Breast epithelium (tissue), 4 donors: ENCODE measurements at regions not wholly inside any gene's neighbourhood (a gene's known extent, or its start where the extent isn't known, plus 50 kb on each side); places are given as distances from the start of the nearest gene placed in this dataset.

Experiments
- DNase-seq, 2 donors: peaks; one replicate each; pipeline ENCODE4 v3.0.0-alpha.2; 2019; ENCODE audit warnings: low spot score in 2 of 2
- H3K27ac ChIP-seq, 2 donors: fragments of 200-600 bp; sonication (generic) in 1 of 2; one replicate each; pipeline ENCODE4 v1.5.1; 2016 to 2019; ENCODE audit warnings: mild to moderate bottlenecking in 1 of 2
- H3K27me3 ChIP-seq, 2 donors: fragments of 200-600 bp; sonication (generic) in 1 of 2; one replicate each; pipeline versions ENCODE4 v1.5.1 to v1.6.0; 2017 to 2019; ENCODE audit warnings: control low read depth in 1 of 2, mild to moderate bottlenecking in 1 of 2
- H3K36me3 ChIP-seq: fragments of 200-600 bp; one replicate; pipeline ENCODE4 v1.5.1; 2019
- H3K4me1 ChIP-seq, 2 donors: fragments of 200-600 bp; sonication (generic); one replicate each; pipeline ENCODE4 v1.5.1; 2016 to 2019; ENCODE audit warnings: control low read depth in 1 of 2
- H3K4me3 ChIP-seq, 3 donors: fragments of 200-600 bp; sonication (generic); 1 replicate in 2 of 3; 2 replicates in 1 of 3; pipeline ENCODE4 v1.5.1; 2016 to 2019; ENCODE audit warnings: mild to moderate bottlenecking in 3 of 3, moderate library complexity in 2 of 3
- H3K9me3 ChIP-seq, 2 donors: fragments of 200-600 bp; sonication (generic) in 1 of 2; one replicate each; pipeline ENCODE4 v1.5.1; 2016 to 2019; ENCODE audit warnings: control low read depth in 1 of 2
- POLR2A ChIP-seq: fragments of 450-650 bp; IDR thresholded peaks from one replicate; pipeline ENCODE4 v1.6.1; 2016; ENCODE audit warnings: antibody characterized with exemption, mild to moderate bottlenecking, moderate library complexity
- POLR2AphosphoS5 ChIP-seq, 3 donors: sonication (generic); formaldehyde crosslinking; IDR thresholded peaks; one replicate each; pipeline ENCODE4 v1.6.1; 2017; ENCODE audit warnings: antibody characterized with exemption in 3 of 3
- intact Hi-C: fragments of 100-400 bp; cut with DNase I; formaldehyde crosslinking; loops from one replicate; pipeline ENCODE4 v1.15.1; 2023; ENCODE audit warnings: low total_unique reads
- TF ChIP-seq, protein P1 (sequence below), 3 donors: fragments of 450-650 bp; IDR thresholded peaks; one replicate each; pipeline ENCODE4 v1.5.1; 2016 to 2017; ENCODE audit warnings: antibody characterized with exemption in 3 of 3, mild to moderate bottlenecking in 3 of 3, moderate library complexity in 3 of 3

DNA sequence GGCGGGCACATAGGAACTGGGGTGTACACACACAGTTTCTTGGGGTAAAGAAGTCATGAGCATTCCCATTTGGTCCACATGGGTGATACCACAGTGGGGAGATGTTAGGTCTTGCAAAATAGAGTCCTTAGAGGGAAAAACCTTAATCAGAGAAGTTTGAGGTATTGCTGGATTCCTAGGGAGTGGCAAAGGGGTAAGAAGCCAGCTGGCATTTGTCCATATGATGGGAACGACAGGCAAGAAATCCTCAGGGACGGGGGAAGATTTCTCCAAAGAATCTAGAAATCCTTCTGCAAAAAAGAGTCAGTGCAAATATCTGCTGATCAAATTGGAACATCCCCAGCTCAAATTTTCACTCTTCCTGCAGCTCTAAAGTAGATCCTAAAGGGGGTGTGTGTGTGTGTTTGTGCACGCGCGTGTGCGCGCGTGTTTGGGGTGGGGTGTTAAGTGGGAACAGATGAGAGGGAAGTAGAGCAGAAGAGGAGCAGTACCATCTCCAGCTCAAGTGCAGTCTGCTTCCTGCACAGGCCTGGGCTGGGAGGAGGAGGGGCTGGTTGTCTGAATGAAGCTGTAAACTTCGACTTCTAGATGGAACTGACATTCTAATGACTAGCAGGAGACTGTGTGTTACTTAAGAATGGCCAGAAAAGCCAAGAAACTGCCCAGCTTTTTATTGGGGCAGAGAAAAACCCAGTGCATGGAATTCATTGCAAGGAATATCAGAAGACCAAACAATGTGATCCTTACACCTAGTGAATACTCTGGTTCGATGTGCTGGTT, 168.0 kb downstream of the SPP2 start:
- no peaks in the 10 kb centered on the region for H3K36me3 ChIP-seq
- TF ChIP-seq, protein P1, sequence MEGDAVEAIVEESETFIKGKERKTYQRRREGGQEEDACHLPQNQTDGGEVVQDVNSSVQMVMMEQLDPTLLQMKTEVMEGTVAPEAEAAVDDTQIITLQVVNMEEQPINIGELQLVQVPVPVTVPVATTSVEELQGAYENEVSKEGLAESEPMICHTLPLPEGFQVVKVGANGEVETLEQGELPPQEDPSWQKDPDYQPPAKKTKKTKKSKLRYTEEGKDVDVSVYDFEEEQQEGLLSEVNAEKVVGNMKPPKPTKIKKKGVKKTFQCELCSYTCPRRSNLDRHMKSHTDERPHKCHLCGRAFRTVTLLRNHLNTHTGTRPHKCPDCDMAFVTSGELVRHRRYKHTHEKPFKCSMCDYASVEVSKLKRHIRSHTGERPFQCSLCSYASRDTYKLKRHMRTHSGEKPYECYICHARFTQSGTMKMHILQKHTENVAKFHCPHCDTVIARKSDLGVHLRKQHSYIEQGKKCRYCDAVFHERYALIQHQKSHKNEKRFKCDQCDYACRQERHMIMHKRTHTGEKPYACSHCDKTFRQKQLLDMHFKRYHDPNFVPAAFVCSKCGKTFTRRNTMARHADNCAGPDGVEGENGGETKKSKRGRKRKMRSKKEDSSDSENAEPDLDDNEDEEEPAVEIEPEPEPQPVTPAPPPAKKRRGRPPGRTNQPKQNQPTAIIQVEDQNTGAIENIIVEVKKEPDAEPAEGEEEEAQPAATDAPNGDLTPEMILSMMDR (IDR thresholded peaks at IDR 0.05), result no peak
- TF ChIP-seq POLR2AphosphoS5 (IDR thresholded peaks at IDR 0.05) (no peak), POLR2A (no peak)
- no peak overlapping the region for H3K27ac ChIP-seq
- no peaks in the 10 kb centered on the region for H3K9me3 ChIP-seq
- no peaks in the 10 kb centered on the region for H3K4me1 ChIP-seq
- H3K27me3 ChIP-seq, result no peaks in the 10 kb centered on the region
- H3K4me3 ChIP-seq, result no peak overlapping the region
- intact Hi-C loops, result no loop called here
- DNase-seq, result no peak

DNA sequence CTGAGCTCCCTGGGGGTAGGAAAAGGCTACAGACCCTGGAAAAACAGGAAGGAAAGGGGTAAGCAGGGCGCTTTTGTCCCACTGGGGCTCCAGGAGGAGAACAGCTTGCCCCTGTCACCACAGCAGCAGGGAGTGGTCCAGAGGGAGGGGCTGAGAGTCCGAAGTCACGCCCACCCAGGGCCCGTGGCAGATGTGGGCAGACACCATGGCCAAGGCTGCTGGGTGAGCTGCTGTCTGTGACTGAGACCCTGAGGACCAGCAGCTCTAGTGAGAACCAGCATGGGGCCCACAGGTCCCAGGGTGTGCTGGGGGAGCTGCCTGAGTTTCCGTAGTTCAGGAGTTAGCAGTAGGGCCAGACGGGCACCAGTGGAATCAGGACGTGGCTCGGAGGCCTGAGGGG, 162.0 kb downstream of the SPP2 start:
- no peaks in the 10 kb centered on the region for H3K36me3 ChIP-seq
- no peaks in the 10 kb centered on the region for H3K9me3 ChIP-seq
- no peaks in the 10 kb centered on the region for H3K4me1 ChIP-seq
- no peak for DNase-seq
- no peak for TF ChIP-seq POLR2AphosphoS5 (IDR thresholded peaks at IDR 0.05)
- TF ChIP-seq, protein P1 (IDR thresholded peaks at IDR 0.05), result no peak
- TF ChIP-seq POLR2A, result no peak
- no peak overlapping the region for H3K4me3 ChIP-seq
- no peak overlapping the region for H3K27ac ChIP-seq
- intact Hi-C loops, result no loop called here
- H3K27me3 ChIP-seq, result no peaks in the 10 kb centered on the region

DNA sequence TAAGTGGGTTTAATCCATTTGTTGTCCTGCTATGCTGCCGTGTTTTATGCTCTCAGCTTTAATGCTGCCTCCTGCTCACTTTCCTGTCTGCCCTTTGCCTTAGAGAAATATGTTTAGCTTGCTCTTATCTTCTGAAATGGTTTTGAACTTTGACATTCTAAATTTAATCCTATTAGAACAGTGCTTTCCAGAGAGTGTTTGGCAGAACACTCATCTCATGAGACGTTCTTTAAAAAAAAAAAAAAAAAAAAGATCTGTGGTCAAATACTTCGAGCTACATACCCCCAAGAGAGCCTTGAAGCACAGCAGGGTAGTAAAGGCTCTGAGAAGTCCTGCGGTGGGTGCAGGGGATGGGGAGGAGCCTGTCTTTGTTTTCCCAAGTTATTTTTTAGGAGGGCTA, 161.3 kb downstream of the SPP2 start:
- H3K36me3 ChIP-seq, result no peaks in the 10 kb centered on the region
- H3K4me1 ChIP-seq, result no peaks in the 10 kb centered on the region
- H3K4me3 ChIP-seq, result no peak overlapping the region
- H3K27ac ChIP-seq, result no peak overlapping the region
- no peaks in the 10 kb centered on the region for H3K27me3 ChIP-seq
- H3K9me3 ChIP-seq, result peaks cover 0 to 2% of the 10 kb centered on the region in 2 donors
- TF ChIP-seq POLR2AphosphoS5 (IDR thresholded peaks at IDR 0.05), result no peak
- no peak for TF ChIP-seq POLR2A
- TF ChIP-seq, protein P1 (IDR thresholded peaks at IDR 0.05), result no peak
- intact Hi-C loops, result no loop called here
- no peak for DNase-seq

DNA sequence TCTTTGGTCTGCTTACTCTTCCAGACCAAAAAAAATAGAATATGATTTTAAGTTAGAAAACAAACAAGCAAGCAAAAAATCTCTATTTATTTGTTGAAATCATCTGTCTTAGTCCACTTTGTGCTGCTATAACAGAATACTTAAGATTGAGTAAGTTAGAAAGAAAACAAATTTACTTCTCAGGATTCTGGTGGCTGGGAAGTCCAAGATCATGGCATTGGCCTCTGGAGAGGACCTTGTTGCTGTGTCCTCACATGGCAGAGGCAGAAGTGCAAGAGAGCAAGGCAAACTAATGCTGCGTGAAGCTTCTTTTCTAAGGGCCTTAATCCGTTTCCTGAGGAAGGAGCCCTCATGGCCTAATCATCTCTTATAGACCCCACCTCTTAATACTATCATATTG, 156.2 kb downstream of the SPP2 start:
- Histone ChIP-seq H3K36me3 (no peaks in the 10 kb centered on the region), H3K4me3 (no peak overlapping the region), H3K27ac (no peak overlapping the region), H3K4me1 (no peaks in the 10 kb centered on the region), H3K9me3 (peaks cover 0 to 4% of the 10 kb centered on the region in 2 donors), H3K27me3 (no peaks in the 10 kb centered on the region)
- intact Hi-C loops, result loop anchor here (1.0 kb wide), 1 partner anchor 30 kb away; no protein-coding TSS in a partner anchor
- DNase-seq, result no peak
- TF ChIP-seq POLR2AphosphoS5 (IDR thresholded peaks at IDR 0.05) (no peak), POLR2A (no peak)
- TF ChIP-seq, protein P1 (IDR thresholded peaks at IDR 0.05), result no peak

DNA sequence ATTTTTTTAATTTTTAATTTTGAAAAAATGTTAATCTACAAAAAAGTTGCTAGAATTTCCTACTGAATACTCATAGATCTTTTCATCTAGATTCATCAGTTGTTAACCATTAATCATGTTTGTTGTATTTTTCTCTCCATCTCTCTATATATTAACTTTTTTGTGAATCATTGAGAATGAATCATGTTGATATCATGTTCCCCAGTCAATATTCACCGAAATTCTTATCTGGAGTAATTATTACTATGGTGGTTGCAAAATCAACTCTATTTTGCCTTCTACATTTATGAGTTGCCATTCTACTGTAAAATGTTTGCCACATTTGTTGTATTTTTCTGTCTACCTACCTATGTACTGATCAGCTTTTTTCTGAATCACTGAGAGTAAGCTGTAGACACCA, 154.0 kb downstream of the SPP2 start:
- intact Hi-C loops, result no loop called here
- H3K27me3 ChIP-seq, result no peaks in the 10 kb centered on the region
- no peak for DNase-seq
- no peak overlapping the region for H3K27ac ChIP-seq
- TF ChIP-seq POLR2AphosphoS5 (IDR thresholded peaks at IDR 0.05) (no peak), POLR2A (no peak)
- TF ChIP-seq, protein P1 (IDR thresholded peaks at IDR 0.05), result no peak
- no peak overlapping the region for H3K4me3 ChIP-seq
- H3K4me1 ChIP-seq, result no peaks in the 10 kb centered on the region
- peaks cover 0 to 4% of the 10 kb centered on the region in 2 donors for H3K9me3 ChIP-seq
- H3K36me3 ChIP-seq, result no peaks in the 10 kb centered on the region
